HK-2 (cell line): ENCODE measurements at regions not wholly inside any gene's neighbourhood (a gene's known extent, or its start where the extent isn't known, plus 50 kb on each side); places are given as distances from the start of the nearest gene placed in this dataset.
A peak's percentile ranks its signal among the peaks of the same experiment; 100 is the strongest.

ENCODE experiments used
- DNase-seq: peaks from one replicate; pipeline ENCODE4 v3.0.0-alpha.2; 2018; ENCODE audit not compliant: unreplicated experiment

GRCh38 chr5:133687212-133688061 lies 75.1 kb upstream of the FSTL4 start:
- no peak for DNase-seq

- no peak for DNase-seq
These were observed 74.2 kb upstream of the FSTL4 start for GRCh38 chr5:133686566-133686965.

- no peak for DNase-seq
These were observed 73.2 kb upstream of the FSTL4 start for GRCh38 chr5:133685402-133686018.

- DNase-seq, result no peak
These were observed 71.6 kb upstream of the FSTL4 start for GRCh38 chr5:133683646-133684596.

- DNase-seq, result no peak
These were observed 70.1 kb upstream of the FSTL4 start for GRCh38 chr5:133682451-133682850.

- DNase-seq, result no peak
These were observed 69.6 kb upstream of the FSTL4 start for GRCh38 chr5:133681896-133682295.

- DNase-seq, result no peak
These were observed 68.7 kb upstream of the FSTL4 start for GRCh38 chr5:133680830-133681565.

GRCh38 chr5:133679534-133679933 lies 67.2 kb upstream of the FSTL4 start:
- DNase-seq, result no peak

- DNase-seq, result no peak
These were observed 63.2 kb upstream of the FSTL4 start for GRCh38 chr5:133675376-133676154.

- no peak for DNase-seq
These were observed 58.0 kb upstream of the FSTL4 start for GRCh38 chr5:133670336-133670735.

GRCh38 chr5:133669472-133669871 lies 57.1 kb upstream of the FSTL4 start:
- DNase-seq, result no peak

- DNase-seq, result no peak
These were observed 56.1 kb upstream of the FSTL4 start for GRCh38 chr5:133668458-133668857.

- no peak for DNase-seq
These were observed 54.9 kb upstream of the FSTL4 start for GRCh38 chr5:133667217-133667616.

GRCh38 chr5:133665571-133665970 lies 53.2 kb upstream of the FSTL4 start:
- no peak for DNase-seq

- DNase-seq, result peak; percentile 9
These were observed 52.1 kb upstream of the FSTL4 start for GRCh38 chr5:133664422-133664821.

- no peak for DNase-seq
These were observed 51.2 kb upstream of the FSTL4 start for GRCh38 chr5:133663397-133664054.

GRCh38 chr5:133662578-133662977 lies 50.2 kb upstream of the FSTL4 start:
- DNase-seq, result no peak
